HG03103 (cell line): ENCODE measurements at regions not wholly inside any gene's neighbourhood (a gene's known extent, or its start where the extent isn't known, plus 50 kb on each side); places are given as distances from the start of the nearest gene placed in this dataset.
A peak's percentile ranks its signal among the peaks of the same experiment; 100 is the strongest.

Source experiments
- ATAC-seq: cut with Tn5 transposase; IDR thresholded peaks from one replicate; pipeline ENCODE4 v1.9.1; 2021; ENCODE audit warnings: low read depth; ENCODE audit not compliant: unreplicated experiment

DNA sequence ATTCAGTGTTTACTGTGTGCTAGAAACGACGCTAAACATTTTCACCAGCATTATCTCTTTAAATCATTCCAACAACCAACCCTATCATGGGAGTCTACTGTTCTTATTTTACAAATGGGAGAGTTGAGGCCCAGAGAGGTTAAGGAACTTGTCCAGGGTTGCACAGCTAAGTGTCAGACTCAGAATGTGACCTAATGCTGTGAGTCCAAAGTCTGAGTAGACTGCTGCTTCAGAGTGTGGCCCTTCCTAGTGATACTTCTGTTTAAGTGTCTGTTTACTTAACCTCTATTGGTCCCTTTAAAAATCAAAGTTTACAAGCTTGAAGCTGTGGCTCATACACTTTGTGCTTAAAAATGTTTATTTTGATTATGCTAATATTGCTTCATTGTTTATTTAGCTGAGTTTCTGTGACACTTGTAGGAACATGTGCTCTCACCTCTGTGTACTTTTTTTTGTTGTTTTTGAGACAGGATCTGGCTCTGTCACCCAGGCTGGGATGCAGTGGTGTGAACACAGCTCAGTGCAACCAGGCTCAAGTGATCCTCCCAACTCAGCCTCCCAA, 84.4 kb upstream of the SYPL1 start:
- no peak for ATAC-seq

DNA sequence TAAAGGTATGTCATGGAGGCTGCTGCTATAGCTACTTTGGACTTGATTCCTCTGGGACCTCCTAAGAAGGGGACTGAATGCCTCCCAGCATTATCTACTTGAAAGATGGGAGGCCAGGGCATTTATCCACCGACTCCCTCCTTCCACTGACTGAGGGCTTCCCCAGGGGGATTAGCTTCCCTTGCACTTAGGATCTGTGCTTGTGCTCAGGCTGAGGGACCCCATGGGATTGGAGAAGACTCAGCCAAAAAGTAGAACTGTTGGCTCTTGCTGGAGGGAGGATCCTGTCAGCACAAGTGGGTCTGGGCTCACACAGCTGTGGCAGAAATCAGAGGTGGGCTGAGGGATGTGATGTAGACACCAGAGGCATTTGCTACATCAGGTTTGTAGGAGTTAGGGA, 81.5 kb upstream of the SYPL1 start:
- ATAC-seq, result no peak

DNA sequence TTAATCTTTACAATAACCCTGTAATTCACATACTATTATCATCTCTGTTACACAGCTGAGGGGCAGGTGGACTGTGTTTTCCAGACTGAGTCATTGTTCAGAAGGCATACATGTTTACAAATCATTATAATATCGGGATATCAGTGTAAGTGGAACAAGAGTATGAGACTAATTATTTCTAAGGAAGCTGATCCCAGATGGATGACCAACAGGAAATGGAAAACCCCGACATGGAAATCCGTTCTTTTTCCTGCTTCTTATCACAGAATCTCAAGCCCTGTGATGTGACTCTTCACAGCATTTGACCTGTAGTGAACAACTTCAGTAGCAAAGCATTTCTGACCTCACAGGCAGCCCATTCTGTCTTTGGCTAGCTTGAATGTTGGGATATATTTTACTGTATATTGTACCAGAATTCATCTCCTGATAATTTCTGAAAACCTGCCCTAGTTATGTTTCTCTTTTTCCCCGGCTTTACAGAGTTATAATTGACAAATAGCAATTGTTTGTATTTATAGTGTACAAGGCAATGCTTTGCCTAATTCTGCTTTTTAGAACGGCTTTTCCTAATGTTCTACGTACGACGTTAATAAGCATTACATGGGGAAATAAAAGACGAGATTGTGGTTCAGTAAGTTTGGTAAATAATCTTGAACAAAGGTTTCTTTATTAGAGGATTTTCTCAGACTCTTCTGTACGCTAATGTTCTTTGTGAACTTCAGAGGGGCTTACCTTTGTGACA, 78.6 kb upstream of the SYPL1 start:
- ATAC-seq, result no peak

DNA sequence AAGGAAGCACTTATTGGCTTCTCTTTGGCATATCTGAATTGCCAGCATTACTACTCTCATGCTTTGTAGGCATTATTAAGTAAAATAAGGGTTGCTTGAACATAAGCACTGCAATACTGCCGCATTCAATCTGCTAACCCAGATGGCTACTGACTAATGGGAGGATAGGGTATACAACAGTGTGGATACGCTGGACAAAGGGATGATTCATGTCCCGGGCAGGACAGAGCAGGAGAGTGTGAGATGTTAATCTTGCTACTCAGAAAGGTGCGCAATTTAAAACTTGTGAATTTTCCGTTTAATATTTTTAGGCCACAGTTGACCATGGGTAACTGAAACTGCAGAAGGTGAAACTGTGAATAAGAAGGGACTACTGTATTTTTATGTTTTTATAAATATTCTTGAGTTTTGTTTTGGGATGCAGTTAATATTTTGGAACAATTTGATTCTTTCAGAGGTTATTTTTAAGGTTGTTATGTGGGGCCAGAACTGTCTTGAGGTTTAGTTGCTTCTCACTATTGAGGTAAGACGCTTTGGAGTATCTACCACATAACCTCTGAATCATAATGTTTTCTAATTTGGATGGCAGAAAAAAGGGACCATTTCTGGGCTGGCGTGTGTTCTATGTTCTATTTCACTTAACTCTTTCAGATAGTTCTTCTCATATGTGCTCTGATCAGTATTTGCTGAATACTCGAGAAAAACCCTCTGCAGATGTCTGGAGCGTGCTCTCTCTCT, 75.7 kb upstream of the SYPL1 start:
- ATAC-seq, result no peak

DNA sequence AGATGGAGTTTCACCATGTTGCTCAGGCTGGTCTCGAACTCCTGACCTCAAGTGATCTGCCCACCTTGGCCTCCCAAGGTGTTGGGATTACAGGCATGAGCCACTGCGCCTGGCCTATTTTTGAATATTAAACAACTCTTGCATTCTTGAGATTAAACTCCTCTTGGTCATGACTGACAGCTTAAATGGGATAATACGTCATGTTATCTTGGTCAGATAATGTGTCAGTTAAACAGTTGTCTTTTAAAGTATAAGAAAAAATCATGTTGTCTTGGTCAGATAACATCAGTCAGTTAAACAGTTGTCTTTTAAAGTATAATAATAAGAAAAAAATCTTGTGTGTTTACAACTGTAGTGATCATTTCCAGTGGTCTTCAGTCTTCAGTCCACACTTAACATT, 73.6 kb upstream of the SYPL1 start:
- ATAC-seq, result no peak

DNA sequence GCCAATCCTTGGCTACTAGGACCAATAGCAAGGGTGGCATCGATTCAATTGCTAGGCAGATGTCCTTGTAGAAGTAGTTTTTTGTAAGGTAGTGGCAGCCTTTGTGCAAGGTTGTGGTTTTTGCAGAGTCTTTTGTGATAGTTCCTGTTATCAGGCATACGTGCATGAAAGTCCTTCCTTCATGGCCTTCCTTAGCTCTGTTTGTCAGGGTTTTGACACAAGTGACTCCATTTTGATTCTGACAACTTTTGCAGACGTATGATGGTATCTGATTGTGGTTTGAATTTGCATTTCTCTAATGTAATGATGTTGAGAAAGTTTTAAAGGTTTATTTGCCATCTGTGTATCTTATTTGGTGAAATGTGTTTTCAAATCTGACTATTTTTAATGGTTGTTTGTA, 71.8 kb upstream of the SYPL1 start:
- no peak for ATAC-seq

DNA sequence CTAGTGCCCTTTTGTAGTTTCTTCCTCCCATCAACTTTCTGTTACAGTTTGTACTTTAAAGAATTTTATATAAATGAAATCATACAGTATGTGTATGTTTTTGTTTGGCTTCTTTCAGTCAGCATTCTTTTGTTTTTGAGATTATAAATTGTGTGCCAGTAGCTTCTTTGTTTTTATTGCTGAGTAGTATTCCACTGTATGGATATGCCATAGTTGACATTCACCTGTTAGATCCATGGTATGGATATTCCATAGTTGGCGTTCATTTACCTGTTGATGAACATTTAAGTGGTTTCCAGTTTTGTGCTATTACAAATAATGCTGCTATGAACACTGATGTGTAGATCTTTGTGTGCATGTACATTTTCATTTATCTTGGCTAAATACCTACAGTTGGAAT, 70.8 kb upstream of the SYPL1 start:
- no peak for ATAC-seq

DNA sequence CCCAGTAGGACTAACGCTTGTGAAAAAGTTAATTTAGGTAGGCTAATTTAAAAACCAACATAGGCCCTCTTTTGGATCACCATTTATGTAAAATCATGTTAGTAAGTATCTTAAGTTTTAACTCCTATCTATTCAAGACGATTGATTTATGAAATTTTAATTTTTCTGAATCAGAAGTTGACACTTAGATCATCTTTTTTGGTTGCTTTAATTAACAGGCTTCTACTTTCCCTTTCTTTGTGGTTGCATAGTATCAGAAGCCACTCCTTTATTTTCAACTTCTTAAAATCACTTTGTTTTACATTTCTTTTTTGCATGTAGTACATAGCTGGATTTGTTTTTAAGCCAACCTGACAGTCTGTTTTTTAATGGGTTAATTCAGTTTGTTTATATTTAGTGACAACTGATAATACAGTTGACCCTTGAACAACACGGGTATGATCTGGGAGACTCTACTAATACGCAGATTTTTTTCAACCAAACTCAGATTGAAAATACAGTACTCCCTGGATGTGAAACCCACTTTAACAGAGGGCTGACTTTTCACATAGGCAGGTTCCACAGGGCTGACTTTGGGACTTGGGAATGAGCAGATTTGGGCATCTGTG, 69.7 kb upstream of the SYPL1 start:
- no peak for ATAC-seq

DNA sequence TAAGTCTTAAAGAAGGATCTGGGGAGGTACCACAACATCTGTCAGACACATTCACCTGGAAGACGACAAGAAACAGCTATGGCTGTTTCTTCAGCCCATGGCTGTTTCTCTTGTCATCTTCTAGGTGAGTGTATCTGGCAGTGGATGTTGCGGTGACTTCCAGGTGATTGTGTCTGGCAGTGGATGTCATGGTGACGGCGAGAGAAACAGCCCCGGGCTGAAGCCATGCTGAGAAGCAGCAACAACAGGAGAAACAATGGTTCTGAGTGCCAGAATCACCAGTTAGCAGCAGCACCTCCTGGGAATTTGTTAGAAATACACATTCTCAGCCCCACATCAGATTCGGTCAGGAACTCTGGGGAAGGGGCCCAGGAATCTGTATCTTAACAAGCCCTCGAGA, 68.6 kb upstream of the SYPL1 start:
- ATAC-seq, result no peak

DNA sequence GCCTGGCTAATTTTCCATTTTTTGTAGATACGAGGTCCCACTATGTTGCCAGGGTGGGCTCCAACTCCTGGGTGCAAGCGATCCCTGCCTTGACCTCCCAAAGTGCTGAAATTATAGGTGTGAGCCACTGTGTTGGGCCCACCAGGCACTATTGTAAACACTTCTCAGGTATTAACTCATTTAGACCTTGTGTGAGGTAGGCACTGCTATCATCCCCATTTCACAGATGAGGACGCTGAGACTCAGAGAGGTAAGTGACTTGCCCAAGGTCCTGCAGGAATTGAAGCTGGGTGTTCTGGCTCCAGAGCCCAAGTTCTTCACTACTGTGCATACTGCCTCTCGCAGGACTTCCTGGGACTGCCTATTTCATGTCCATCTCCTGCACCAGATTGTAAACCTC, 67.1 kb upstream of the SYPL1 start:
- ATAC-seq, result no peak

DNA sequence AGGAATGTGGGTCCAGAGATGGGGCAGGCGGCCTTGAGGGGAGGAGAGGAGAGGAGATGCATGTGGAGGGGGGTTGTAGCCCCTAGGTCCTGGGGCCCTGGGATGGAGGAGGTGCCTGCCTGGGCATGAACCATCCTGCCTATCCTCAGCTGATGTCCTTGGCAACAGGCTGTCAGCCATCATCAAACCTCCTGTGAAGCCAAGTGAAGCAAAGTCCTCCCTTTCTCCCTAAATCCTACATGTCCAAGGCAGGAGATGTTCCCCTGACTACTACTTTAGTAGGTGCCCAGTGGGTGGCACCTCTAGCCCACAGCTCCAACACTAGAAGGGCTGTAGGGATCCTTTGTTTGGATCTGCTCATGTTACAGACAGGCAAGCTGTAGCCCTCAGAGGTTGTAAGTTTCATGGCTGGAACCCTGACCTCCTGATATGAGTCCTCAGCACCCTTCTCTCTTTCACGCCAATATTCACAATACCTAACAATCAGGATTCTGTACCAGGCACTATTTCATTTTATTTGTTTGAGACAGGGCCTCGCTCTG, 66.6 kb upstream of the SYPL1 start:
- no peak for ATAC-seq

DNA sequence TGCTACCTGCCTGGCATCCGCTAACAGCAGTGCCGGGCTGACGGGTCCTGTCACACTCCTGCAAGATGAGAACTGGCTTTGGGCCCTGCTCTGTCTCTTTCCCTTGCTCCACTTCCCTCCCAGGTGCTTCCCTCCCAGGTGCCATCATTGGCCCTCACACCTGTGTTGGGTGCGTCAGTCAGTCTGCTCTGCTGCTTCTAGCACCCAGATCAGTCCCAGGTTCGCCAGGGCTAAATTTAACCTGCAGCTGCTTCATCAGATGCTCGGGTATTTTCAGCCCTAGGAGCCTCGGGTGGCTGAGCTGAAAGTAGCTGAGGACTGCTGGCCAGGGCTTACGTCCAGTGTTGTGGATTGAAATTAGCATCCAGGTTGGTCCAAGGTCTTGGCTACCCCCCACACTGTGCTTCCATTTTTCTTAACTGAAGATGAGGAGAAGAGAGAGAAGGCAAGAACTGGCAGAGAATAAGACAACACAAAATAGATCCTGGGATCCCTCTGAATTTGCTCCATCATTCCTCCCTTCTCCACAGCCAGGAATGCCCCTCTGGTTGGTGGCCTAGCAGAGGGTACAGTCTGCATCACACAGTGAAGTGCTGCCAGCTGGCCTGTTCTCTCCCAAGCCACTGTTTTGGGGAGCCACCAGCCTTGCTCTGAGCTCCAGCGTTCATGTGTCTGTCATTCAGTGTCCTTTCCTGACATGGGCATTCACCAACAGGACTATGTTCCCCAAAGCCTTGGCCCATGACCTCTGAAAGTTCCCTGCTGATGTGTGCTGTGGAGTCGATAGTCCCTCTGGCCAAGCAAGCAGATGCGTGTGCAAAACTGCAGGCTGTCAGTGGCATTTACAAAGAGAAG, 65.9 kb upstream of the SYPL1 start:
- ATAC-seq, result no peak

DNA sequence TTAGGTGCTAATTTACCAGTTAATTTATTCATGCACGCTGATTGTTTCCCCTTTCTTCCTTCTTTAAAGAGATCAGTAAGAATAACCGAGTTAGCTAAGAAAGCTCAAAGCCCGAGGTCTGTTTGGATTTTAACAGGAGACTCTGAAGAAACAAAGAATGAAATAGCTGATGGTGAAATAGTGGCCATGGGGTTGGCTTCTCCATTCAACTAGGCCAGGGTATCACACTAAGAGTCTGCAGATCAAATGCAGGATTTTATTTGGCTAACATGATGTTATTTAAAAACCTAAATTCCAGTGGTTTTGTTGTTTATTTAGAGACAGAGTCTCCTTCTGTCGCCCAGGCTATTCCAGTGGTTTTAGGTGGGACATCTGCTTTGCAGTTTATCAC, 65.2 kb upstream of the SYPL1 start:
- no peak for ATAC-seq

DNA sequence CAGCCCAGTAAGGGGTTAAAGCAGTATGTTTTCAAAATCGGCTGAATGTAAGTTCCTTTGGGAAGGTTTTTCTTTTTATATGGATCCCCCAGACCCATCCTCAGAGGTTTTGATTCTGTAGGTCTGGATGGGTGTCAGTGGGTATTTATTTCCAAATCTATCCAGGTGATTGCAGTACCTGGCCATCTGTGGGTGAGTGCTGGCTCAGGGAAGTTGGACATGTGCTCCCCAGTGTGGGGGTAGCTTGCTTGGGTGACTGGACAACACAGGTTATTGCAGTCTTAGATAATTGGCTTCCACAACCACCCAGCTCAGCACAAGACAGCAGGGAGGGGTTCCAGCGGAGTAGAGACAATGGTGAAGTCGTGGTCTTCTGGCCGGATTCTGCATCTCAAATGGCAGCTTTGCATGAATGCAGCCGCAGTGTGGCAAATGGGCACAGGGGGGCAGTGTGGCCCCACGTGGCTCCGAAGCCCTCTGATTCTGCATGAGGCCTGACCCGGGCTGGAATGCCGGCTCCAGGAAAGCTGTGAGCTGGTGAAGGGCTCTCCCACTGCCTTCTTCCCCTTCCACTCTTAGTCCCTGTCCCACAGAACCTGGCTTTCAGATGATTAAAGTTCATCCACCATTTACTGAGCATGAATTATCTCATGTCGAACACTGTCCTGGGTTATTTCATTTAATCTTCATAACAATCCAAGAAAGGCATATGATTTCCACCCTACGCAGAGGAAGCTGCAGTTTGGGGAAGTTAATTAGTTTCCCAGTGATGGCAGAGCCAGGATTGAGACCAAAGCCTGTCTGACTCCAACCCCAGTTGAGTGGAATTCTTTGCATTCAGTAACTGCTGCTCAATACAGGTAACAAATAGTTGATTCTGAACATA, 64.5 kb upstream of the SYPL1 start:
- peak; percentile 77 for ATAC-seq

DNA sequence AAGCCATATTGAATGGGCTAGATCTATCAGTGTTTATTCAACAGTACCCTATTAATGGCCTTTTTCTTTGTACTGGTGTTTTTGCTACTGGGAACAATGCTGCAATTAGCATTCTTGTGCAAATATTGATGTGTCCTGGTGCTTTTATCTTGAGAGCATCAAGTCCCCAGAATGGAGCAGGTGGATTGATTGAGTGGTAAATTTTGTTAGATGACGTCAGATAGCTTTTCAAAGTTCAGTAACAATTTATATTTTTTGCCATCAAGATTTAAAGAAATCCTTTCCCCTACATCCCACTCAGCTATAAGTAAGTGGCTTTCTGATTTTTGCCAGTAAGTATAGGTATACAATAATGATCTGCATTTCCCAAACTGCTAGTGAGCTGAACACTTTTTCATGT, 63.4 kb upstream of the SYPL1 start:
- no peak for ATAC-seq

DNA sequence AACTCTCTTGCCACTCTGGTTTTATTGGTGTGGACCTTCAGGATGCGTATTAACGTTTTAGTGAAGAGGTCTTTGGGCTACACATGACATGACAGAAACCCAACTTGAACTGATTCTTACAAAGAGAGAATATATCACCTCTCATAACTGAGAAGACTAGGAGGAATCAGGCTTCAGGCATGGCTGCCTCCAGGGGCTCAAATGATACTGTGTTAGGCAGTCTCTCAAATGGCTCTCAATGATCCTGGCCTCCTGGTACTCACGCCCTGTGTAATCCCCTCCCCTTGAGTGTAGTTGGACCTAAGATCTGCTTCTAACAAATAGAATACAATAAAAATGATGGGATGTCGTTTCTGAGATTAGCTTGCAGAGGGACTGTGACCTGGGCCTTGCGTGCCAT, 58.5 kb upstream of the SYPL1 start:
- ATAC-seq, result no peak

DNA sequence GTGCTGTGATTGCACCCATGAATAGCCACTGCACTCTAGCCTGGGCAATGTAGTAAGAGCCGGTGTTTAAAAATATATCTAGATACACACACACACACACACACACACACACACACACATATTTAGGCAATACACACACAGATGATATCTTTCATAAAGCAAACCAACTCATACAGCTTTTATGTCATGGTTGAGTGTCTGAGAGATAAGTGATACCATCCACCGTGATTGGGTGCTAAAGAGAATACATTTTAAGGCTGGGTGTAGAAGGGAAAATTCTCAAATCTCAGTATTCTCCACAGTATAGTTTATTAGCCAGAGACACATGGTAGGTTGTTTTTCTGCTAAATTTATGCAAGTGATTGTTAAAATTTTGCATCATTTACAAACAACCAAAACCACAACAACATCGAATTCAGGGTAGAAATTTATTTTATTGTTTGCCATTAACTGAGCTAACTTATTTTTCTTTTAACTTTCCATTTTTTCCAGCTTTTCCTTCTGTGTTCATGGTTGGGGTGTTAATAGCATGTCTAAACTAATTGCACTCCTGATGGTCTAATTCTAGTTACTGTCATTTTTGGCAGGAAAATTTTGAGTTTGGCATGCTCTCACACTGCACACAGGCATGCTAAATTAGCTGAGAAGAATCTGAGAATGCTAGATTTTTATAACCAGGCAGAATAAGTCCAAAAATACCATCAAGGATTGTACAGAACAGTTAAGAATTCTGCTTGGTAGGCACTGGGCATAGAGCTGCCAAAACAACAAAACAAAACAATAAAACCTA, 57.9 kb upstream of the SYPL1 start:
- ATAC-seq, result no peak

DNA sequence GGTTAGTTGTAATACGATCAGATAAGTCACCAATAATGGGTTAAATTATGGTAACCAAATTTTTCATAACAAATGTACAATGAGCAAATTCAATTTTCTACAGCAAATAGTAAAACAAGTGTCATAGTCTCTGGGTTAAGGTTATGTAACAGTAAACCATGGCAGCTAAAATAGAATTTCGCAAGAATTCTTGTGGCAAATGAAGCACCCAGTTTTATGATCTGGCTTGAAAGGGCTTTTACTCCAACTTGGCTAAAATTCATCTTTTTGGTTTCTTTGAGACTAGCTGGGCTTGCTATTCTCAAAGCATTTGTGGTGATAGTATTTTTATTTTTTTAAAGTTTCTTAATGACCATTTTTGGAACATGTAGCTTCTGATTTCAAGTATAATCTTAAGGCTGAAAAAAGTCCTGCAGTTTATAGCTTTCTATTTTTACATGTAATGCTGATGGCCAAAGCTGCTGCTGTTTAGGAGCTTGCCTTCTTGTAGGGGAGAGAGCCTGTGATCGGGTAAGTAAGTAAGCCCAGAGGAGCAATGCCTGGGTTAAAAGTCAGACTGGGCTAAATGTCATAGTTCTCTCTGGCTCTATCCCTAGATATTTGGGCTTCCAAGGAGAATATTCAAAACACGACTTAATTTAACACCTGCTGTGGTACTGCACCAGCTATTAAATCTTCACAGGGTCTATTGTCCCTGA, 55.5 kb upstream of the SYPL1 start:
- no peak for ATAC-seq
